Heart left ventricle (tissue), 13 donors: ENCODE measurements at regions not wholly inside any gene's neighbourhood (a gene's known extent, or its start where the extent isn't known, plus 50 kb on each side); places are given as distances from the start of the nearest gene placed in this dataset.

Experiments
- POLR2A ChIP-seq, 2 donors: fragments of 450-650 bp; IDR thresholded peaks; one replicate each; pipeline ENCODE4 v1.6.1; 2017; ENCODE audit warnings: antibody characterized with exemption in 2 of 2, mild to moderate bottlenecking in 2 of 2, moderate library complexity in 2 of 2
- TF ChIP-seq, protein P1 (sequence below), 12 donors: fragments of 200-600 bp; sonication (generic) in 4 of 12; IDR thresholded peaks; one replicate each; pipeline versions ENCODE4 v1.5.0 to v1.8.0; 2018 to 2022; ENCODE audit warnings: antibody characterized with exemption in 12 of 12, mild to moderate bottlenecking in 5 of 12
- donor health status: ischemic (EF 13 %, LVEDD 7.1; RV severe dilation, severe dysfunction).
- donor health status: DM: no; HTN: yes; CAD: no.
- donor health status: DM: no; HTN: no; CAD: no.
- donor health status: ischemic (EF 25% LVEDD 6.9; RV normal size, moderate dysfunction).
- donor health status: ischemic (EF 25% LVEDD 5.7; RV mildly dilated, moderate dysfunction).
- donor health status: ischemic (EF 35%, LVEDD 5.7; RV mildly dilated, moderate dysfunction).
- donor health status: nonischemic (EF 11% LVEDD 7.7; RV severe dilation, severe dysfunction).
- donor health status: DM: yes; HTN: yes; CAD: no.
- donor health status: PGD.
- donor health status: ischemic (EF 29% LVEDD 5.4; RV normal size, mild dysfunction).
- donor health status: nonischemic (EF 23%, LVEDD 6.1; RV moderate dilation, normal function).

DNA sequence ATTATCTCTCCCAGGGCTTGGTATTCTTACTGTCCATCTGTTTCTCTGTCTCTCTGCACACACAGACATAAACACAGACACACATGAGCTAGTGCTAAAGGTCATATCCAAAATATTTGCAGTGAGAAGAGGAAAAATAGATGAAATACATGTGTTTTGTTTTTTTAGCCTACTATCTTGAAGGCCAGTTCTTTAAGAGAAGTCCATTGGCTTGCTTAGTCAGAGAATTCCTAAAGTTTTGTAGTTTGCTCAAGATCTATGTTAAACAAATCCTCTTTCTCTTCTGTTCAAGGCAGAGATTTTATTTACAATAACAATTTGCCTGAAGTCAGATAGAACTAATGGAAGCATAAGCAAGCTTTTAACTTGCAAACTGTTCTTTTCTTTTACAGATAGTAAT is 120.0 kb upstream of the AKIRIN2 start:
- TF ChIP-seq, protein P1, sequence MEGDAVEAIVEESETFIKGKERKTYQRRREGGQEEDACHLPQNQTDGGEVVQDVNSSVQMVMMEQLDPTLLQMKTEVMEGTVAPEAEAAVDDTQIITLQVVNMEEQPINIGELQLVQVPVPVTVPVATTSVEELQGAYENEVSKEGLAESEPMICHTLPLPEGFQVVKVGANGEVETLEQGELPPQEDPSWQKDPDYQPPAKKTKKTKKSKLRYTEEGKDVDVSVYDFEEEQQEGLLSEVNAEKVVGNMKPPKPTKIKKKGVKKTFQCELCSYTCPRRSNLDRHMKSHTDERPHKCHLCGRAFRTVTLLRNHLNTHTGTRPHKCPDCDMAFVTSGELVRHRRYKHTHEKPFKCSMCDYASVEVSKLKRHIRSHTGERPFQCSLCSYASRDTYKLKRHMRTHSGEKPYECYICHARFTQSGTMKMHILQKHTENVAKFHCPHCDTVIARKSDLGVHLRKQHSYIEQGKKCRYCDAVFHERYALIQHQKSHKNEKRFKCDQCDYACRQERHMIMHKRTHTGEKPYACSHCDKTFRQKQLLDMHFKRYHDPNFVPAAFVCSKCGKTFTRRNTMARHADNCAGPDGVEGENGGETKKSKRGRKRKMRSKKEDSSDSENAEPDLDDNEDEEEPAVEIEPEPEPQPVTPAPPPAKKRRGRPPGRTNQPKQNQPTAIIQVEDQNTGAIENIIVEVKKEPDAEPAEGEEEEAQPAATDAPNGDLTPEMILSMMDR (IDR thresholded peaks at IDR 0.05) = no peak
- TF ChIP-seq POLR2A (IDR thresholded peaks at IDR 0.05) = no peak
